ENCODE measurements at regions not wholly inside any gene's neighbourhood (a gene's known extent, or its start where the extent isn't known, plus 50 kb on each side); places are given as distances from the start of the nearest gene placed in this dataset.

- Histone ChIP-seq H3K36me3 (ENCODE audit: control insufficient read depth in 3 of 3, insufficient read depth in 3 of 3, low read length in 3 of 3) (no peaks in the 10 kb centered on the region), H3K9me3 (ENCODE audit: control insufficient read depth in 3 of 3, low read length in 3 of 3) (no peaks in the 10 kb centered on the region), H3K4me3 (ENCODE audit: low read length in 3 of 3) (no peak overlapping the region), H3K4me1 (ENCODE audit: control insufficient read depth in 3 of 3, insufficient read depth in 3 of 3, low read length in 3 of 3) (no peaks in the 10 kb centered on the region), H3K9ac (ENCODE audit: low read depth in 1 of 3, low read length in 3 of 3) (no peak overlapping the region), H3K27me3 (ENCODE audit: control insufficient read depth in 3 of 3, insufficient read depth in 3 of 3, low read length in 3 of 3) (no peaks in the 10 kb centered on the region), H3K27ac (ENCODE audit: low read depth, low read length) (no peak overlapping the region)
Measured at GRCh38 chr5:8641786-8642505, 773.0 kb downstream of the MTRR start.

GRCh38 chr5:8644377-8644776 is 775.4 kb downstream of the MTRR start:
- Histone ChIP-seq H3K9ac (ENCODE audit: low read depth in 1 of 3, low read length in 3 of 3) (no peak overlapping the region), H3K36me3 (ENCODE audit: control insufficient read depth in 3 of 3, insufficient read depth in 3 of 3, low read length in 3 of 3) (no peaks in the 10 kb centered on the region), H3K27me3 (ENCODE audit: control insufficient read depth in 3 of 3, insufficient read depth in 3 of 3, low read length in 3 of 3) (no peaks in the 10 kb centered on the region), H3K27ac (ENCODE audit: low read depth, low read length) (no peak overlapping the region), H3K9me3 (ENCODE audit: control insufficient read depth in 3 of 3, low read length in 3 of 3) (no peaks in the 10 kb centered on the region), H3K4me3 (ENCODE audit: low read length in 3 of 3) (no peak overlapping the region), H3K4me1 (ENCODE audit: control insufficient read depth in 3 of 3, insufficient read depth in 3 of 3, low read length in 3 of 3) (no peaks in the 10 kb centered on the region)

- H3K27ac ChIP-seq (ENCODE audit: low read depth, low read length): no peak overlapping the region
- H3K4me3 ChIP-seq (ENCODE audit: low read length in 3 of 3): no peak overlapping the region
- H3K27me3 ChIP-seq (ENCODE audit: control insufficient read depth in 3 of 3, insufficient read depth in 3 of 3, low read length in 3 of 3): no peaks in the 10 kb centered on the region
- no peak overlapping the region for H3K9ac ChIP-seq (ENCODE audit: low read depth in 1 of 3, low read length in 3 of 3)
- H3K36me3 ChIP-seq (ENCODE audit: control insufficient read depth in 3 of 3, insufficient read depth in 3 of 3, low read length in 3 of 3): no peaks in the 10 kb centered on the region
- H3K4me1 ChIP-seq (ENCODE audit: control insufficient read depth in 3 of 3, insufficient read depth in 3 of 3, low read length in 3 of 3): no peaks in the 10 kb centered on the region
- H3K9me3 ChIP-seq (ENCODE audit: control insufficient read depth in 3 of 3, low read length in 3 of 3): no peaks in the 10 kb centered on the region
Measured at GRCh38 chr5:8647111-8647510, 778.2 kb downstream of the MTRR start.

GRCh38 chr5:8650186-8650585 is 781.2 kb downstream of the MTRR start:
- Histone ChIP-seq H3K27me3 (ENCODE audit: control insufficient read depth in 3 of 3, insufficient read depth in 3 of 3, low read length in 3 of 3) (no peaks in the 10 kb centered on the region), H3K9me3 (ENCODE audit: control insufficient read depth in 3 of 3, low read length in 3 of 3) (no peaks in the 10 kb centered on the region), H3K36me3 (ENCODE audit: control insufficient read depth in 3 of 3, insufficient read depth in 3 of 3, low read length in 3 of 3) (no peaks in the 10 kb centered on the region), H3K9ac (ENCODE audit: low read depth in 1 of 3, low read length in 3 of 3) (no peak overlapping the region), H3K4me1 (ENCODE audit: control insufficient read depth in 3 of 3, insufficient read depth in 3 of 3, low read length in 3 of 3) (no peaks in the 10 kb centered on the region), H3K27ac (ENCODE audit: low read depth, low read length) (no peak overlapping the region), H3K4me3 (ENCODE audit: low read length in 3 of 3) (no peak overlapping the region)

GRCh38 chr5:8660133-8660893 is 791.4 kb downstream of the MTRR start:
- no peaks in the 10 kb centered on the region for H3K27me3 ChIP-seq (ENCODE audit: control insufficient read depth in 3 of 3, insufficient read depth in 3 of 3, low read length in 3 of 3)
- H3K27ac ChIP-seq (ENCODE audit: low read depth, low read length): no peak overlapping the region
- H3K9ac ChIP-seq (ENCODE audit: low read depth in 1 of 3, low read length in 3 of 3): no peak overlapping the region
- no peaks in the 10 kb centered on the region for H3K36me3 ChIP-seq (ENCODE audit: control insufficient read depth in 3 of 3, insufficient read depth in 3 of 3, low read length in 3 of 3)
- H3K9me3 ChIP-seq (ENCODE audit: control insufficient read depth in 3 of 3, low read length in 3 of 3): peaks cover 0 to 2% (median 0%) of the 10 kb centered on the region in 3 donors
- no peak overlapping the region for H3K4me3 ChIP-seq (ENCODE audit: low read length in 3 of 3)
- no peaks in the 10 kb centered on the region for H3K4me1 ChIP-seq (ENCODE audit: control insufficient read depth in 3 of 3, insufficient read depth in 3 of 3, low read length in 3 of 3)

GRCh38 chr5:8663374-8663773 is 794.4 kb downstream of the MTRR start:
- no peaks in the 10 kb centered on the region for H3K27me3 ChIP-seq (ENCODE audit: control insufficient read depth in 3 of 3, insufficient read depth in 3 of 3, low read length in 3 of 3)
- no peak overlapping the region for H3K27ac ChIP-seq (ENCODE audit: low read depth, low read length)
- H3K4me3 ChIP-seq (ENCODE audit: low read length in 3 of 3): no peak overlapping the region
- H3K4me1 ChIP-seq (ENCODE audit: control insufficient read depth in 3 of 3, insufficient read depth in 3 of 3, low read length in 3 of 3): no peaks in the 10 kb centered on the region
- H3K36me3 ChIP-seq (ENCODE audit: control insufficient read depth in 3 of 3, insufficient read depth in 3 of 3, low read length in 3 of 3): no peaks in the 10 kb centered on the region
- no peak overlapping the region for H3K9ac ChIP-seq (ENCODE audit: low read depth in 1 of 3, low read length in 3 of 3)
- H3K9me3 ChIP-seq (ENCODE audit: control insufficient read depth in 3 of 3, low read length in 3 of 3): no peaks in the 10 kb centered on the region

GRCh38 chr5:8675182-8675581 is 806.2 kb downstream of the MTRR start:
- Histone ChIP-seq H3K27ac (ENCODE audit: low read depth, low read length) (no peak overlapping the region), H3K36me3 (ENCODE audit: control insufficient read depth in 3 of 3, insufficient read depth in 3 of 3, low read length in 3 of 3) (no peaks in the 10 kb centered on the region), H3K4me3 (ENCODE audit: low read length in 3 of 3) (no peak overlapping the region), H3K9ac (ENCODE audit: low read depth in 1 of 3, low read length in 3 of 3) (no peak overlapping the region), H3K27me3 (ENCODE audit: control insufficient read depth in 3 of 3, insufficient read depth in 3 of 3, low read length in 3 of 3) (no peaks in the 10 kb centered on the region), H3K9me3 (ENCODE audit: control insufficient read depth in 3 of 3, low read length in 3 of 3) (no peaks in the 10 kb centered on the region), H3K4me1 (ENCODE audit: control insufficient read depth in 3 of 3, insufficient read depth in 3 of 3, low read length in 3 of 3) (no peaks in the 10 kb centered on the region)

- Histone ChIP-seq H3K27ac (ENCODE audit: low read depth, low read length) (no peak overlapping the region), H3K36me3 (ENCODE audit: control insufficient read depth in 3 of 3, insufficient read depth in 3 of 3, low read length in 3 of 3) (no peaks in the 10 kb centered on the region), H3K27me3 (ENCODE audit: control insufficient read depth in 3 of 3, insufficient read depth in 3 of 3, low read length in 3 of 3) (no peaks in the 10 kb centered on the region), H3K4me3 (ENCODE audit: low read length in 3 of 3) (no peak overlapping the region), H3K4me1 (ENCODE audit: control insufficient read depth in 3 of 3, insufficient read depth in 3 of 3, low read length in 3 of 3) (no peaks in the 10 kb centered on the region), H3K9me3 (ENCODE audit: control insufficient read depth in 3 of 3, low read length in 3 of 3) (no peaks in the 10 kb centered on the region), H3K9ac (ENCODE audit: low read depth in 1 of 3, low read length in 3 of 3) (no peak overlapping the region)
Measured at GRCh38 chr5:8676695-8677094, 807.7 kb downstream of the MTRR start.

GRCh38 chr5:8682381-8682780 is 813.4 kb downstream of the MTRR start:
- Histone ChIP-seq H3K9ac (ENCODE audit: low read depth in 1 of 3, low read length in 3 of 3) (no peak overlapping the region), H3K4me3 (ENCODE audit: low read length in 3 of 3) (no peak overlapping the region), H3K36me3 (ENCODE audit: control insufficient read depth in 3 of 3, insufficient read depth in 3 of 3, low read length in 3 of 3) (no peaks in the 10 kb centered on the region), H3K4me1 (ENCODE audit: control insufficient read depth in 3 of 3, insufficient read depth in 3 of 3, low read length in 3 of 3) (no peaks in the 10 kb centered on the region), H3K27me3 (ENCODE audit: control insufficient read depth in 3 of 3, insufficient read depth in 3 of 3, low read length in 3 of 3) (no peaks in the 10 kb centered on the region), H3K27ac (ENCODE audit: low read depth, low read length) (no peak overlapping the region), H3K9me3 (ENCODE audit: control insufficient read depth in 3 of 3, low read length in 3 of 3) (no peaks in the 10 kb centered on the region)

GRCh38 chr5:8683496-8683895 is 814.5 kb downstream of the MTRR start:
- H3K9ac ChIP-seq (ENCODE audit: low read depth in 1 of 3, low read length in 3 of 3): no peak overlapping the region
- no peak overlapping the region for H3K27ac ChIP-seq (ENCODE audit: low read depth, low read length)
- no peaks in the 10 kb centered on the region for H3K27me3 ChIP-seq (ENCODE audit: control insufficient read depth in 3 of 3, insufficient read depth in 3 of 3, low read length in 3 of 3)
- no peaks in the 10 kb centered on the region for H3K9me3 ChIP-seq (ENCODE audit: control insufficient read depth in 3 of 3, low read length in 3 of 3)
- no peak overlapping the region for H3K4me3 ChIP-seq (ENCODE audit: low read length in 3 of 3)
- H3K4me1 ChIP-seq (ENCODE audit: control insufficient read depth in 3 of 3, insufficient read depth in 3 of 3, low read length in 3 of 3): no peaks in the 10 kb centered on the region
- H3K36me3 ChIP-seq (ENCODE audit: control insufficient read depth in 3 of 3, insufficient read depth in 3 of 3, low read length in 3 of 3): no peaks in the 10 kb centered on the region

All from skeletal muscle tissue (tissue), 3 donors.